Neural cell (in vitro differentiated cells): ENCODE measurements at regions not wholly inside any gene's neighbourhood (a gene's known extent, or its start where the extent isn't known, plus 50 kb on each side); places are given as distances from the start of the nearest gene placed in this dataset.

Source experiments
- H2AFZ ChIP-seq: fragments of 200-600, 300-800 bp; sonication (generic), shearing (Covaris generic); 2 replicates; pipeline ENCODE4 v1.6.0; 2014; ENCODE audit warnings: low read depth, mild to moderate bottlenecking, antibody characterized with exemption, low read length, moderate library complexity
- H3F3A ChIP-seq: fragments of 200-600 bp; shearing (Covaris generic); 2 replicates; pipeline ENCODE4 v1.6.1; 2016; ENCODE audit warnings: mild to moderate bottlenecking, moderate library complexity, mixed read lengths, antibody characterized with exemption, low read length; ENCODE audit not compliant: insufficient read depth, poor library complexity, severe bottlenecking
- H3K27ac ChIP-seq: fragments of 200-600, 300-800 bp; sonication (generic), shearing (Covaris generic); 2 replicates; pipeline ENCODE4 v1.5.1; 2014; ENCODE audit warnings: mild to moderate bottlenecking, low read length, moderate library complexity
- H3K27me3 ChIP-seq: fragments of 300-800, 200-600 bp; sonication (generic), shearing (Covaris generic); 2 replicates; pipeline ENCODE4 v1.6.0; 2014; ENCODE audit warnings: mild to moderate bottlenecking, low read depth, low read length, moderate library complexity; ENCODE audit not compliant: insufficient read depth
- H3K36me3 ChIP-seq: fragments of 300-800, 200-600 bp; sonication (generic), shearing (Covaris generic); 2 replicates; pipeline ENCODE4 v1.5.1; 2014; ENCODE audit warnings: mild to moderate bottlenecking, antibody characterized with exemption, low read length, moderate library complexity; ENCODE audit not compliant: insufficient read depth
- H3K4me2 ChIP-seq: fragments of 300-800, 200-600 bp; sonication (generic), shearing (Covaris generic); 2 replicates; pipeline ENCODE4 v1.6.0; 2014; ENCODE audit warnings: mild to moderate bottlenecking, low read length
- H3K4me3 ChIP-seq: fragments of 300-800, 200-600 bp; sonication (generic), shearing (Covaris generic); 2 replicates; pipeline ENCODE4 v1.5.1; 2014; ENCODE audit warnings: mild to moderate bottlenecking, low read length, moderate library complexity
- H3K79me2 ChIP-seq: fragments of 200-600 bp; shearing (Covaris generic); replicated peaks from 2 replicates; pipeline ENCODE4 v1.6.0; 2014; ENCODE audit warnings: mild to moderate bottlenecking, low read length, moderate library complexity; ENCODE audit not compliant: insufficient read depth
- H3K9ac ChIP-seq: fragments of 300-800, 200-600 bp; sonication (generic), shearing (Covaris generic); 2 replicates; pipeline ENCODE4 v1.6.1; 2016; ENCODE audit warnings: mild to moderate bottlenecking, low read length, mixed read lengths
- H3K9me2 ChIP-seq: fragments of 200-600 bp; shearing (Covaris generic); 2 replicates; pipeline ENCODE4 v1.6.1; 2016; ENCODE audit warnings: mild to moderate bottlenecking, low read length, mixed read lengths; ENCODE audit not compliant: insufficient read depth
- H3K9me3 ChIP-seq: fragments of 200-600, 300-800 bp; sonication (generic), shearing (Covaris generic); 2 replicates; pipeline ENCODE4 v1.6.1; 2016; ENCODE audit warnings: mild to moderate bottlenecking, mixed run types, low read length, moderate library complexity, mixed read lengths
- H4K20me1 ChIP-seq: fragments of 200-600 bp; shearing (Covaris generic); 2 replicates; pipeline ENCODE4 v1.6.1; 2016; ENCODE audit warnings: mild to moderate bottlenecking, mixed run types; ENCODE audit not compliant: insufficient read depth
- EP300 ChIP-seq: fragments of 450-650 bp; conservative IDR thresholded peaks from 2 replicates; pipeline ENCODE4 v1.6.1; 2014; ENCODE audit warnings: antibody characterized with exemption, mild to moderate bottlenecking, moderate library complexity; ENCODE audit not compliant: poor library complexity, severe bottlenecking
- EZH2 ChIP-seq: fragments of 200-600, 300-800 bp; shearing (Covaris generic), sonication (generic); IDR thresholded peaks from 2 replicates; pipeline ENCODE4 v1.6.1; 2014; ENCODE audit warnings: antibody characterized with exemption, low read length, borderline replicate concordance, mild to moderate bottlenecking; ENCODE audit not compliant: insufficient read depth, poor library complexity, severe bottlenecking
- MXI1 ChIP-seq: fragments of 450-650 bp; conservative IDR thresholded peaks from 2 replicates; pipeline ENCODE4 v1.6.1; 2014; ENCODE audit warnings: antibody characterized with exemption, mild to moderate bottlenecking; ENCODE audit not compliant: poor library complexity, severe bottlenecking
- POLR2AphosphoS5 ChIP-seq: IDR thresholded peaks from 2 replicates; pipeline ENCODE4 v1.6.1; 2012
- RAD21 ChIP-seq: fragments of 450-650 bp; conservative IDR thresholded peaks from 2 replicates; pipeline ENCODE4 v1.6.1; 2014; ENCODE audit warnings: antibody characterized with exemption, mild to moderate bottlenecking, moderate library complexity
- SMC3 ChIP-seq: fragments of 450-650 bp; conservative IDR thresholded peaks from 2 replicates; pipeline ENCODE4 v1.6.1; 2014; ENCODE audit warnings: antibody characterized with exemption, mild to moderate bottlenecking, moderate library complexity; ENCODE audit not compliant: poor library complexity
- TAF1 ChIP-seq: IDR thresholded peaks from 2 replicates; pipeline ENCODE4 v1.6.1; 2012; ENCODE audit warnings: low read depth
- TF ChIP-seq, protein P1 (sequence below): IDR thresholded peaks from 2 replicates; pipeline ENCODE4 v1.6.1; 2012; ENCODE audit warnings: borderline replicate concordance
- TF ChIP-seq, protein P2 (sequence below): fragments of 450-650 bp; IDR thresholded peaks from 2 replicates; pipeline ENCODE4 v1.5.1; 2014; ENCODE audit warnings: antibody characterized with exemption, mild to moderate bottlenecking, moderate library complexity; ENCODE audit not compliant: poor library complexity, severe bottlenecking

- no peak overlapping the region for H3K4me2 ChIP-seq
Observed at GRCh38 chr13:99640260-99640659, 139.0 kb downstream of the TM9SF2 start.

DNA sequence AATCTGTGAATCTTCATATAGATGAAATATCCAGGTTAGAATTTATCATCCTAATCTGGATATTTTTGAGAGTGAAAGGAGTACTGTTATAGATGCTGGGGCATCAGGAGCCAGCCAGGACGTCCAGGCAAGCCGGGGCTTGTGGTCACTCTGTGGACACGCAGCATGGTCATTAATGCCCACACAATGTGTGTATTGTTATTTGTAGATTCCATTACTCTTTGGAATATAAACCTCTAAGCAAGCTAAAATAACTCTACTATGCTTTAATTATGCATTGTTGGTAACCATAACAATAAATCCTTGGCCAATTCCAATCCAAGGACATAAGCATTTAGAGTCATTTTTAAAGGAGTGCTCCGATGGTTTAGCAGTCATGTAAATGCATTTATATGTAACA is 137.9 kb downstream of the TM9SF2 start:
- Histone ChIP-seq H3K9me2 (no peaks in the 10 kb centered on the region), H3K36me3 (no peaks in the 10 kb centered on the region), H3K27ac (no peak overlapping the region), H3K4me3 (no peak overlapping the region), H3K9me3 (no peaks in the 10 kb centered on the region), H3F3A (no peaks in the 10 kb centered on the region), H4K20me1 (no peaks in the 10 kb centered on the region), H3K79me2 (no peaks in the 10 kb centered on the region), H3K27me3 (no peaks in the 10 kb centered on the region), H2AFZ (no peak overlapping the region), H3K4me2 (no peak overlapping the region), H3K9ac (no peak overlapping the region)
- TF ChIP-seq, protein P1, sequence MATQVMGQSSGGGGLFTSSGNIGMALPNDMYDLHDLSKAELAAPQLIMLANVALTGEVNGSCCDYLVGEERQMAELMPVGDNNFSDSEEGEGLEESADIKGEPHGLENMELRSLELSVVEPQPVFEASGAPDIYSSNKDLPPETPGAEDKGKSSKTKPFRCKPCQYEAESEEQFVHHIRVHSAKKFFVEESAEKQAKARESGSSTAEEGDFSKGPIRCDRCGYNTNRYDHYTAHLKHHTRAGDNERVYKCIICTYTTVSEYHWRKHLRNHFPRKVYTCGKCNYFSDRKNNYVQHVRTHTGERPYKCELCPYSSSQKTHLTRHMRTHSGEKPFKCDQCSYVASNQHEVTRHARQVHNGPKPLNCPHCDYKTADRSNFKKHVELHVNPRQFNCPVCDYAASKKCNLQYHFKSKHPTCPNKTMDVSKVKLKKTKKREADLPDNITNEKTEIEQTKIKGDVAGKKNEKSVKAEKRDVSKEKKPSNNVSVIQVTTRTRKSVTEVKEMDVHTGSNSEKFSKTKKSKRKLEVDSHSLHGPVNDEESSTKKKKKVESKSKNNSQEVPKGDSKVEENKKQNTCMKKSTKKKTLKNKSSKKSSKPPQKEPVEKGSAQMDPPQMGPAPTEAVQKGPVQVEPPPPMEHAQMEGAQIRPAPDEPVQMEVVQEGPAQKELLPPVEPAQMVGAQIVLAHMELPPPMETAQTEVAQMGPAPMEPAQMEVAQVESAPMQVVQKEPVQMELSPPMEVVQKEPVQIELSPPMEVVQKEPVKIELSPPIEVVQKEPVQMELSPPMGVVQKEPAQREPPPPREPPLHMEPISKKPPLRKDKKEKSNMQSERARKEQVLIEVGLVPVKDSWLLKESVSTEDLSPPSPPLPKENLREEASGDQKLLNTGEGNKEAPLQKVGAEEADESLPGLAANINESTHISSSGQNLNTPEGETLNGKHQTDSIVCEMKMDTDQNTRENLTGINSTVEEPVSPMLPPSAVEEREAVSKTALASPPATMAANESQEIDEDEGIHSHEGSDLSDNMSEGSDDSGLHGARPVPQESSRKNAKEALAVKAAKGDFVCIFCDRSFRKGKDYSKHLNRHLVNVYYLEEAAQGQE: no peak
- TF ChIP-seq EP300: no peak
- TF ChIP-seq EZH2: no peak
- TF ChIP-seq TAF1: no peak
- TF ChIP-seq RAD21: no peak
- no peak for TF ChIP-seq POLR2AphosphoS5
- no peak for TF ChIP-seq SMC3
- no peak for TF ChIP-seq MXI1
- TF ChIP-seq, protein P2, sequence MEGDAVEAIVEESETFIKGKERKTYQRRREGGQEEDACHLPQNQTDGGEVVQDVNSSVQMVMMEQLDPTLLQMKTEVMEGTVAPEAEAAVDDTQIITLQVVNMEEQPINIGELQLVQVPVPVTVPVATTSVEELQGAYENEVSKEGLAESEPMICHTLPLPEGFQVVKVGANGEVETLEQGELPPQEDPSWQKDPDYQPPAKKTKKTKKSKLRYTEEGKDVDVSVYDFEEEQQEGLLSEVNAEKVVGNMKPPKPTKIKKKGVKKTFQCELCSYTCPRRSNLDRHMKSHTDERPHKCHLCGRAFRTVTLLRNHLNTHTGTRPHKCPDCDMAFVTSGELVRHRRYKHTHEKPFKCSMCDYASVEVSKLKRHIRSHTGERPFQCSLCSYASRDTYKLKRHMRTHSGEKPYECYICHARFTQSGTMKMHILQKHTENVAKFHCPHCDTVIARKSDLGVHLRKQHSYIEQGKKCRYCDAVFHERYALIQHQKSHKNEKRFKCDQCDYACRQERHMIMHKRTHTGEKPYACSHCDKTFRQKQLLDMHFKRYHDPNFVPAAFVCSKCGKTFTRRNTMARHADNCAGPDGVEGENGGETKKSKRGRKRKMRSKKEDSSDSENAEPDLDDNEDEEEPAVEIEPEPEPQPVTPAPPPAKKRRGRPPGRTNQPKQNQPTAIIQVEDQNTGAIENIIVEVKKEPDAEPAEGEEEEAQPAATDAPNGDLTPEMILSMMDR: no peak

More at GRCh38 chr13:99640260-99640659, 139.0 kb downstream of the TM9SF2 start:
- H3K4me3 ChIP-seq: no peak overlapping the region
- no peaks in the 10 kb centered on the region for H3F3A ChIP-seq
- no peak for TF ChIP-seq SMC3
- TF ChIP-seq, protein P1: no peak
- TF ChIP-seq, protein P2: no peak
- TF ChIP-seq MXI1: no peak
- TF ChIP-seq RAD21: no peak
- TF ChIP-seq TAF1: no peak
- TF ChIP-seq EZH2: no peak
- no peaks in the 10 kb centered on the region for H3K9me3 ChIP-seq
- no peaks in the 10 kb centered on the region for H3K27me3 ChIP-seq
- H4K20me1 ChIP-seq: no peaks in the 10 kb centered on the region
- no peak overlapping the region for H3K27ac ChIP-seq
- H2AFZ ChIP-seq: no peak overlapping the region
- H3K9me2 ChIP-seq: no peaks in the 10 kb centered on the region
- H3K79me2 ChIP-seq: no peaks in the 10 kb centered on the region
- no peak overlapping the region for H3K9ac ChIP-seq
- no peaks in the 10 kb centered on the region for H3K36me3 ChIP-seq
